ENCODE measurements at regions not wholly inside any gene's neighbourhood (a gene's known extent, or its start where the extent isn't known, plus 50 kb on each side); places are given as distances from the start of the nearest gene placed in this dataset.

DNA sequence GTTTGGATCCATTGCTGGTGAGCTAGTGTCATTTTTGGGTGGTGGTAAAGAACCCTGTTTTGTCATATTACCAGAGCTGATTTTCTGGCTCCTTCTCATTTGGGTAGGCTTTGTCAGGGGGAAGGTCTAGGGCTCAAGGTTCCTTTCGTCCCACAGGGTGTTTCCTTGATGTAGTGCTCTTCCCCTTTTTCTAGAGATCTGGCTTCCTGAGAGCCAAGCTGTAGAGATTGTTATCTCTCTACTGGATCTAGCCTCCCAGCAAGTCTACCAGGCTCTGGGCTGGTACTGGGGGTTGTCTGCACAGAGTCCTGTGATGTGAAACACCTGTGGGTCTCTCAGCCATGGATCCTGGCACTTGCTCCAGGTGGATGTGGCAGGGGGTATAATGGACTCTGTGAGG lies 145.9 kb downstream of the HINT1 start (continued):
- TF ChIP-seq, protein P1, sequence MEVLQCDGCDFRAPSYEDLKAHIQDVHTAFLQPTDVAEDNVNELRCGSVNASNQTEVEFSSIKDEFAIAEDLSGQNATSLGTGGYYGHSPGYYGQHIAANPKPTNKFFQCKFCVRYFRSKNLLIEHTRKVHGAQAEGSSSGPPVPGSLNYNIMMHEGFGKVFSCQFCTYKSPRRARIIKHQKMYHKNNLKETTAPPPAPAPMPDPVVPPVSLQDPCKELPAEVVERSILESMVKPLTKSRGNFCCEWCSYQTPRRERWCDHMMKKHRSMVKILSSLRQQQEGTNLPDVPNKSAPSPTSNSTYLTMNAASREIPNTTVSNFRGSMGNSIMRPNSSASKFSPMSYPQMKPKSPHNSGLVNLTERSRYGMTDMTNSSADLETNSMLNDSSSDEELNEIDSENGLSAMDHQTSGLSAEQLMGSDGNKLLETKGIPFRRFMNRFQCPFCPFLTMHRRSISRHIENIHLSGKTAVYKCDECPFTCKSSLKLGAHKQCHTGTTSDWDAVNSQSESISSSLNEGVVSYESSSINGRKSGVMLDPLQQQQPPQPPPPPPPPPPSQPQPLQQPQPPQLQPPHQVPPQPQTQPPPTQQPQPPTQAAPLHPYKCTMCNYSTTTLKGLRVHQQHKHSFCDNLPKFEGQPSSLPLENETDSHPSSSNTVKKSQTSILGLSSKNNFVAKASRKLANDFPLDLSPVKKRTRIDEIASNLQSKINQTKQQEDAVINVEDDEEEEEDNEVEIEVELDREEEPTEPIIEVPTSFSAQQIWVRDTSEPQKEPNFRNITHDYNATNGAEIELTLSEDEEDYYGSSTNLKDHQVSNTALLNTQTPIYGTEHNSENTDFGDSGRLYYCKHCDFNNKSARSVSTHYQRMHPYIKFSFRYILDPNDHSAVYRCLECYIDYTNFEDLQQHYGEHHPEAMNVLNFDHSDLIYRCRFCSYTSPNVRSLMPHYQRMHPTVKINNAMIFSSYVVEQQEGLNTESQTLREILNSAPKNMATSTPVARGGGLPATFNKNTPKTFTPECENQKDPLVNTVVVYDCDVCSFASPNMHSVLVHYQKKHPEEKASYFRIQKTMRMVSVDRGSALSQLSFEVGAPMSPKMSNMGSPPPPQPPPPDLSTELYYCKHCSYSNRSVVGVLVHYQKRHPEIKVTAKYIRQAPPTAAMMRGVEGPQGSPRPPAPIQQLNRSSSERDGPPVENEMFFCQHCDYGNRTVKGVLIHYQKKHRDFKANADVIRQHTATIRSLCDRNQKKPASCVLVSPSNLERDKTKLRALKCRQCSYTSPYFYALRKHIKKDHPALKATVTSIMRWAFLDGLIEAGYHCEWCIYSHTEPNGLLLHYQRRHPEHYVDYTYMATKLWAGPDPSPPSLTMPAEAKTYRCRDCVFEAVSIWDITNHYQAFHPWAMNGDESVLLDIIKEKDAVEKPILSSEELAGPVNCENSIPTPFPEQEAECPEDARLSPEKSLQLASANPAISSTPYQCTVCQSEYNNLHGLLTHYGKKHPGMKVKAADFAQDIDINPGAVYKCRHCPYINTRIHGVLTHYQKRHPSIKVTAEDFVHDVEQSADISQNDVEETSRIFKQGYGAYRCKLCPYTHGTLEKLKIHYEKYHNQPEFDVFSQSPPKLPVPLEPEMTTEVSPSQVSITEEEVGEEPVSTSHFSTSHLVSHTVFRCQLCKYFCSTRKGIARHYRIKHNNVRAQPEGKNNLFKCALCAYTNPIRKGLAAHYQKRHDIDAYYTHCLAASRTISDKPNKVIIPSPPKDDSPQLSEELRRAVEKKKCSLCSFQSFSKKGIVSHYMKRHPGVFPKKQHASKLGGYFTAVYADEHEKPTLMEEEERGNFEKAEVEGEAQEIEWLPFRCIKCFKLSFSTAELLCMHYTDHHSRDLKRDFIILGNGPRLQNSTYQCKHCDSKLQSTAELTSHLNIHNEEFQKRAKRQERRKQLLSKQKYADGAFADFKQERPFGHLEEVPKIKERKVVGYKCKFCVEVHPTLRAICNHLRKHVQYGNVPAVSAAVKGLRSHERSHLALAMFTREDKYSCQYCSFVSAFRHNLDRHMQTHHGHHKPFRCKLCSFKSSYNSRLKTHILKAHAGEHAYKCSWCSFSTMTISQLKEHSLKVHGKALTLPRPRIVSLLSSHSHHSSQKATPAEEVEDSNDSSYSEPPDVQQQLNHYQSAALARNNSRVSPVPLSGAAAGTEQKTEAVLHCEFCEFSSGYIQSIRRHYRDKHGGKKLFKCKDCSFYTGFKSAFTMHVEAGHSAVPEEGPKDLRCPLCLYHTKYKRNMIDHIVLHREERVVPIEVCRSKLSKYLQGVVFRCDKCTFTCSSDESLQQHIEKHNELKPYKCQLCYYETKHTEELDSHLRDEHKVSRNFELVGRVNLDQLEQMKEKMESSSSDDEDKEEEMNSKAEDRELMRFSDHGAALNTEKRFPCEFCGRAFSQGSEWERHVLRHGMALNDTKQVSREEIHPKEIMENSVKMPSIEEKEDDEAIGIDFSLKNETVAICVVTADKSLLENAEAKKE (CRISPR knock-in tag; IDR thresholded peaks at IDR 0.05) = no peak
- no peak for TF ChIP-seq CREB1 (CRISPR knock-in tag; IDR thresholded peaks at IDR 0.05; ENCODE audit: low read depth)
- no peak for TF ChIP-seq POLR2AphosphoS5 (IDR thresholded peaks at IDR 0.05; ENCODE audit: low read depth)
- TF ChIP-seq, protein P2, sequence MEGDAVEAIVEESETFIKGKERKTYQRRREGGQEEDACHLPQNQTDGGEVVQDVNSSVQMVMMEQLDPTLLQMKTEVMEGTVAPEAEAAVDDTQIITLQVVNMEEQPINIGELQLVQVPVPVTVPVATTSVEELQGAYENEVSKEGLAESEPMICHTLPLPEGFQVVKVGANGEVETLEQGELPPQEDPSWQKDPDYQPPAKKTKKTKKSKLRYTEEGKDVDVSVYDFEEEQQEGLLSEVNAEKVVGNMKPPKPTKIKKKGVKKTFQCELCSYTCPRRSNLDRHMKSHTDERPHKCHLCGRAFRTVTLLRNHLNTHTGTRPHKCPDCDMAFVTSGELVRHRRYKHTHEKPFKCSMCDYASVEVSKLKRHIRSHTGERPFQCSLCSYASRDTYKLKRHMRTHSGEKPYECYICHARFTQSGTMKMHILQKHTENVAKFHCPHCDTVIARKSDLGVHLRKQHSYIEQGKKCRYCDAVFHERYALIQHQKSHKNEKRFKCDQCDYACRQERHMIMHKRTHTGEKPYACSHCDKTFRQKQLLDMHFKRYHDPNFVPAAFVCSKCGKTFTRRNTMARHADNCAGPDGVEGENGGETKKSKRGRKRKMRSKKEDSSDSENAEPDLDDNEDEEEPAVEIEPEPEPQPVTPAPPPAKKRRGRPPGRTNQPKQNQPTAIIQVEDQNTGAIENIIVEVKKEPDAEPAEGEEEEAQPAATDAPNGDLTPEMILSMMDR (conservative IDR thresholded peaks at IDR 0.05; ENCODE audit: low read depth in 2 of 2) = no peak
- TF ChIP-seq JUNB (IDR thresholded peaks at IDR 0.05; ENCODE audit: unreplicated experiment) = no peak

DNA sequence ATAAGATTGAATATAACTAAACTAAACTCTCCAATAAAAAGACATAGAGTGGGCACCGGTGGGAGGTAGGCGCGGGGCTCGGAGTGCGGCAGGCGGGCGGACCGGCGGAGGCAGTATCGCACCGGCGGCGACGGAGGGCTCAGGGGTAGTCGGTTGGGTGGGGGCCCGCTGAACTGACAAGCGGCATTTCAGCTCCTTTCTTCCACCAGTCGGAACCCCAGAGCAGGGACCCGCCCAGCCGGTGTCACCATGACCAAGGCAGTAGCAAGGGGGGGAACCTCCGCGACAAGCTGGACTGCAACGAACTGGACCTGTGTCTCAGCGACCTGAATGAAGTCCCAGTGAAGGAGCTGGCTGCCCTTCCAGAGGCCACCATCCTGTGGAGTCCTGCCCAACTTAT lies 156.7 kb downstream of the HINT1 start:
- ATAC-seq (no peak), DNase-seq (ENCODE audit: low spot score) (no peak)
- no peaks in the 10 kb centered on the region for H3K4me1 ChIP-seq (ENCODE audit: insufficient read depth)
- no peaks in the 10 kb centered on the region for H3K9me2 ChIP-seq (ENCODE audit: insufficient read depth)
- H3K4me1 Mint-ChIP-seq = no peaks in the 10 kb centered on the region
- H3K27ac ChIP-seq (ENCODE audit: low read depth) = no peak overlapping the region
- H3K36me3 ChIP-seq (ENCODE audit: insufficient read depth) = no peaks in the 10 kb centered on the region
- H3F3A ChIP-seq (replicated peaks; ENCODE audit: low read depth) = no peaks in the 10 kb centered on the region
- no peak overlapping the region for H3K27ac Mint-ChIP-seq
- H2AFZ ChIP-seq = no peak overlapping the region
- no peaks in the 10 kb centered on the region for H3K36me3 Mint-ChIP-seq (ENCODE audit: low read depth)
- H3K4me3 Mint-ChIP-seq = no peak overlapping the region
- no peaks in the 10 kb centered on the region for H3K9me3 Mint-ChIP-seq
- H3K27me3 ChIP-seq (ENCODE audit: insufficient read depth) = no peaks in the 10 kb centered on the region
- no peak overlapping the region for H3K4me3 ChIP-seq
- no peaks in the 10 kb centered on the region for H3K79me2 ChIP-seq (replicated peaks; ENCODE audit: insufficient read depth)
- peaks cover 4% of the 10 kb centered on the region for H3K27me3 Mint-ChIP-seq (ENCODE audit: insufficient read depth, low read depth, poor library complexity)
- no peak overlapping the region for H3K4me2 ChIP-seq
- no peaks in the 10 kb centered on the region for H4K20me1 ChIP-seq (replicated peaks; ENCODE audit: insufficient read depth)
- TF ChIP-seq JUNB (IDR thresholded peaks at IDR 0.05; ENCODE audit: unreplicated experiment) = no peak
- no peak for TF ChIP-seq EZH2phosphoT487 (IDR thresholded peaks at IDR 0.05; ENCODE audit: unreplicated experiment)
- TF ChIP-seq NANOG (IDR thresholded peaks at IDR 0.05; ENCODE audit: borderline replicate concordance) = no peak
- TF ChIP-seq, protein P1 (CRISPR knock-in tag; IDR thresholded peaks at IDR 0.05) = no peak
- no peak for TF ChIP-seq CREB1 (CRISPR knock-in tag; IDR thresholded peaks at IDR 0.05; ENCODE audit: low read depth)
- no peak for TF ChIP-seq STAT1 (IDR thresholded peaks at IDR 0.05; ENCODE audit: unreplicated experiment)

Data from GM23338 (cell line).